OCI-LY3 (cell line): ENCODE measurements at regions not wholly inside any gene's neighbourhood (a gene's known extent, or its start where the extent isn't known, plus 50 kb on each side); places are given as distances from the start of the nearest gene placed in this dataset.

Experiments used
- CTCF ChIP-seq: fragments of 200-600, 300-600 bp; sonication (generic); IDR thresholded peaks from 2 replicates; pipeline ENCODE4 v1.5.1; 2014; ENCODE audit warnings: antibody characterized with exemption, low read length, low read depth
- EZH2phosphoT487 ChIP-seq: fragments of 200-600 bp; shearing (Covaris generic); IDR thresholded peaks from 2 replicates; pipeline ENCODE4 v1.6.1; 2018; ENCODE audit warnings: antibody characterized with exemption, mixed run types, low read depth

DNA sequence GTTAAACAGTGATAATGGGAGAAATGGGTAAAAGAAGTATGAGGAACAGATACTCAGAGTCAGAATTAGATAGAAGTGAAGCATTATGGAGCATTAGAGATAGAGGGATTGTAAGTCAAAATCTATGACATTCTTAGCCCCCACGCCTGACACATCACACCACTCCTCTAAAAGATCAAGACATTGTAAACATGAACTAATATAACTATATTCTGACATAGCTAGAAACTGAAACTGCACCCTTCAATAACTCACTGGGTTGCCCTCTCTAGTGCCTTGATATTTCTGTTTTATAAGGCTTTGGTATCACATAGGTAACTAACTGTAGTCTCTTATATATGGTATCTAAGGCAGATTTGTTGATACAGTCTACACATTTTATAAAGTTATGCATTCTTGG, 684.3 kb upstream of the DPPA4 start:
- no peak for TF ChIP-seq CTCF
- no peak for TF ChIP-seq EZH2phosphoT487
